ENCODE measurements at regions not wholly inside any gene's neighbourhood (a gene's known extent, or its start where the extent isn't known, plus 50 kb on each side); places are given as distances from the start of the nearest gene placed in this dataset.

DNA sequence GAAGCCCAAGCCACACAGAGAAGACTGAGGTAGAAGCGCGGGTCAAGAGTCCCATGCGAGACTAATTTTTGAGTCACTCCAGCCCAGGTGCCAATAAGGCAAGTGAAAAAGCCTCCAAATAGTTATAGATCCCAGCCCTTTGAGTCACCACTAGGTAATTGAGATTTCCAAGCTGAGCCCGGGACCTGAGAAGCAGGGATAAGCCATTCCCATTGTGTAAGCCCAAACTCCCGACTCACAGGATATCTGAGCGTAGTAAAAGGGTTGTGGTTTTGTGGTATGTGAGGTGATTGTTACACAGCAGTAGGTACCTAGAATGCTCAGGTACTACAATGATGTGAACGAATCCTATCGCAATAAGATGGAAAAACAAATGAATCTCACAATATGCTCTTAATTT lies 560.7 kb downstream of the DSC3 start:
- H3K4me1 Mint-ChIP-seq (ENCODE audit: low read depth) = peaks cover 7% of the 10 kb centered on the region
- H3K9me3 Mint-ChIP-seq (ENCODE audit: low read depth) = no peaks in the 10 kb centered on the region
- no peak overlapping the region for H3K27ac Mint-ChIP-seq (ENCODE audit: unreplicated experiment)
- H3K27me3 Mint-ChIP-seq (ENCODE audit: low read depth) = peaks cover 5% of the 10 kb centered on the region
- TF ChIP-seq, protein P1, sequence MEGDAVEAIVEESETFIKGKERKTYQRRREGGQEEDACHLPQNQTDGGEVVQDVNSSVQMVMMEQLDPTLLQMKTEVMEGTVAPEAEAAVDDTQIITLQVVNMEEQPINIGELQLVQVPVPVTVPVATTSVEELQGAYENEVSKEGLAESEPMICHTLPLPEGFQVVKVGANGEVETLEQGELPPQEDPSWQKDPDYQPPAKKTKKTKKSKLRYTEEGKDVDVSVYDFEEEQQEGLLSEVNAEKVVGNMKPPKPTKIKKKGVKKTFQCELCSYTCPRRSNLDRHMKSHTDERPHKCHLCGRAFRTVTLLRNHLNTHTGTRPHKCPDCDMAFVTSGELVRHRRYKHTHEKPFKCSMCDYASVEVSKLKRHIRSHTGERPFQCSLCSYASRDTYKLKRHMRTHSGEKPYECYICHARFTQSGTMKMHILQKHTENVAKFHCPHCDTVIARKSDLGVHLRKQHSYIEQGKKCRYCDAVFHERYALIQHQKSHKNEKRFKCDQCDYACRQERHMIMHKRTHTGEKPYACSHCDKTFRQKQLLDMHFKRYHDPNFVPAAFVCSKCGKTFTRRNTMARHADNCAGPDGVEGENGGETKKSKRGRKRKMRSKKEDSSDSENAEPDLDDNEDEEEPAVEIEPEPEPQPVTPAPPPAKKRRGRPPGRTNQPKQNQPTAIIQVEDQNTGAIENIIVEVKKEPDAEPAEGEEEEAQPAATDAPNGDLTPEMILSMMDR (IDR thresholded peaks at IDR 0.05) = no peak
- H3K36me3 Mint-ChIP-seq (ENCODE audit: low read depth) = no peaks in the 10 kb centered on the region
- DNase-seq (ENCODE audit: low spot score) = no peak
- H3K4me3 Mint-ChIP-seq (ENCODE audit: unreplicated experiment) = no peak overlapping the region

DNA sequence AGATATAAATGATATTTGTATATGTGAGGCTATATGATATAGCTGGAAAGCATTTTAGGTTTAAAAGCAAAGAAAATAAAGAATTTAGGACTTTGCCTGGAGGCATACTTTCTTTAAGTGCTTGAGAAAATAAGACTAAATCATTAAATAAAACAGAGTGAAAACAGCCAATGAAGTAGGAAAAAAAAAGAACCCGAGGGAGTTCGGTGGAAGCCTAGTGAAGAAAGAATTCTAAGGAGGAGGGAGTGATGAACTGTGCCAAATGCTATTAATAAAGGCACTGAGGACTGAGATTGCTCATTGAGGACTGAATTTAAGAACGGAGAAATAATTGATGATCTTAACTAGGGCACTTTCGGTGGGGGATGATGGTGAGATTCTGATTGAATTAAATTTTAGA lies 573.5 kb downstream of the DSC3 start:
- Mint-ChIP-seq H3K4me1 (ENCODE audit: low read depth) (peaks cover 11% of the 10 kb centered on the region), H3K27ac (ENCODE audit: unreplicated experiment) (no peak overlapping the region), H3K9me3 (ENCODE audit: low read depth) (no peaks in the 10 kb centered on the region), H3K27me3 (ENCODE audit: low read depth) (peaks cover 4% of the 10 kb centered on the region), H3K36me3 (ENCODE audit: low read depth) (no peaks in the 10 kb centered on the region), H3K4me3 (ENCODE audit: unreplicated experiment) (no peak overlapping the region)
- TF ChIP-seq, protein P1 (IDR thresholded peaks at IDR 0.05) = no peak
- DNase-seq (ENCODE audit: low spot score) = no peak

DNA sequence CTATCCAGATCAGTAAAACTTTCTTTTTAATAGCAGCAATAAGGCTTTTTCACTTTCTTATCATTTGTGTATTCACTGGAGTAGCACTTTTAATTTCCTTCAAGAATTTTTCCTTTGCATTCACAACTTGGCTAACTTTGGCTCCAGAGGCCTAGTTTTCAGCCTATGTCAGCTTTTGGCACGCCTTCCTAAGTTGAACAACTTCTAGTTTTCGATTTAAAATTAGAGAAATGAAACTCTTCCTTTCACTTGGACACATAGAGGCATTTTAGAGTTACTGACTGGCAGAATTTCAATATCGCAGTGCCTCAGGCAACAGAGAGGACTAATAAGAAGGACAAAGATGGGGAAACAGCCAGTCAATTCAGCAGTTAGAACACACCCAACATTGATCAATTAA lies 577.4 kb downstream of the DSC3 start:
- Mint-ChIP-seq H3K4me1 (ENCODE audit: low read depth) (peaks cover 11% of the 10 kb centered on the region), H3K9me3 (ENCODE audit: low read depth) (no peaks in the 10 kb centered on the region), H3K27ac (ENCODE audit: unreplicated experiment) (no peak overlapping the region), H3K27me3 (ENCODE audit: low read depth) (peaks cover 7% of the 10 kb centered on the region), H3K4me3 (ENCODE audit: unreplicated experiment) (no peak overlapping the region), H3K36me3 (ENCODE audit: low read depth) (no peaks in the 10 kb centered on the region)
- DNase-seq (ENCODE audit: low spot score) = no peak
- TF ChIP-seq, protein P1 (IDR thresholded peaks at IDR 0.05) = no peak

DNA sequence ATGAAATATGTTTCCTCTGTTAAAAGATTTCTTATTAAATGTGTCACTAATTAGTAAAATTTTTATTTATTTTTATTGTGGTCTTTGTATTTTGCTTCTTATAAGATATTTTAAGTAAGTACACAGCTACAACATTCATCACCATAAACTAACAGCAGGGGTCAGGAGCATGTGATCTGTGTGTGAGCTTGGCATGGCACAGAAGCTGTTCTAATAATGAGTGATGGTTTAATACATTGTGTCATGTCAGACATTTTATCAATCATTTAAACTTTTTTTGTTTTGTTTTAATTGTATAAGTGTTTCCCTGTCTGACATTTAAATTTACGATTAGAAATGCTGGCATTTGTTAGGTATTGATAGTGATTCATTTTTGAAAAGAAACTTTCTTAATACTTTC lies 585.4 kb downstream of the DSC3 start:
- H3K36me3 Mint-ChIP-seq (ENCODE audit: low read depth) = no peaks in the 10 kb centered on the region
- no peaks in the 10 kb centered on the region for H3K4me1 Mint-ChIP-seq (ENCODE audit: low read depth)
- no peaks in the 10 kb centered on the region for H3K27me3 Mint-ChIP-seq (ENCODE audit: low read depth)
- no peaks in the 10 kb centered on the region for H3K9me3 Mint-ChIP-seq (ENCODE audit: low read depth)
- no peak overlapping the region for H3K4me3 Mint-ChIP-seq (ENCODE audit: unreplicated experiment)
- TF ChIP-seq, protein P1 (IDR thresholded peaks at IDR 0.05) = no peak
- no peak for DNase-seq (ENCODE audit: low spot score)
- no peak overlapping the region for H3K27ac Mint-ChIP-seq (ENCODE audit: unreplicated experiment)

DNA sequence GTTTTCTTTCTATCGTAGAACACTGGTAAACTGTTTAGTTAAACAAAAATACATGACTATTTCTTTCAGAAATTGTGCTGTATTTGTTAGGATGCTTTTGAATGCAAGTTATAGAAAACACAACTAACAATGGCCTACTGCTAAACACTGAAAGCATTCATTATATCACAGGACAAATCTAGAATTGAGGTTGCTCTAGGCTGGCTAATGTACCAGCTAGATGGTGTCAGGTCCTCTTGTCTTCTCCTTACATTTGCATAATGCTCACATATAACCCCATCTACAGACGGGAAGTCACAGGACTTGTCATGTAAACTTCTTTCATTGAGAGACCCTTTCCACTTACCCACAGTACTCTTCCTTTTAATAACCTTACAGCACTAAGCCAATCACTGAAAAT lies 586.8 kb downstream of the DSC3 start:
- no peaks in the 10 kb centered on the region for H3K9me3 Mint-ChIP-seq (ENCODE audit: low read depth)
- no peak for DNase-seq (ENCODE audit: low spot score)
- no peak overlapping the region for H3K4me3 Mint-ChIP-seq (ENCODE audit: unreplicated experiment)
- TF ChIP-seq, protein P1 (IDR thresholded peaks at IDR 0.05) = no peak
- no peaks in the 10 kb centered on the region for H3K36me3 Mint-ChIP-seq (ENCODE audit: low read depth)
- H3K4me1 Mint-ChIP-seq (ENCODE audit: low read depth) = peaks cover 13% of the 10 kb centered on the region
- no peaks in the 10 kb centered on the region for H3K27me3 Mint-ChIP-seq (ENCODE audit: low read depth)
- H3K27ac Mint-ChIP-seq (ENCODE audit: unreplicated experiment) = no peak overlapping the region
